GM18873 (cell line): ENCODE measurements at regions not wholly inside any gene's neighbourhood (a gene's known extent, or its start where the extent isn't known, plus 50 kb on each side); places are given as distances from the start of the nearest gene placed in this dataset.
"Not testable (repeated sequence)": the region's sequence is repeated elsewhere in the genome, so short reads cannot be mapped to it uniquely, and the experiment has no call there.

Source experiments
- ATAC-seq: cut with Tn5 transposase; IDR thresholded peaks from one replicate; pipeline ENCODE4 v1.9.1; 2021; ENCODE audit warnings: mild to moderate bottlenecking, moderate library complexity, moderate number of reproducible peaks; ENCODE audit not compliant: unreplicated experiment, low FRiP score

- ATAC-seq = no peak
Measured at GRCh38 chr3:151599103-151599672, 134.5 kb upstream of the AADACL2 start.

- ATAC-seq = no peak
Measured at GRCh38 chr3:151596940-151597339, 136.1 kb upstream of the IGSF10 start.

DNA sequence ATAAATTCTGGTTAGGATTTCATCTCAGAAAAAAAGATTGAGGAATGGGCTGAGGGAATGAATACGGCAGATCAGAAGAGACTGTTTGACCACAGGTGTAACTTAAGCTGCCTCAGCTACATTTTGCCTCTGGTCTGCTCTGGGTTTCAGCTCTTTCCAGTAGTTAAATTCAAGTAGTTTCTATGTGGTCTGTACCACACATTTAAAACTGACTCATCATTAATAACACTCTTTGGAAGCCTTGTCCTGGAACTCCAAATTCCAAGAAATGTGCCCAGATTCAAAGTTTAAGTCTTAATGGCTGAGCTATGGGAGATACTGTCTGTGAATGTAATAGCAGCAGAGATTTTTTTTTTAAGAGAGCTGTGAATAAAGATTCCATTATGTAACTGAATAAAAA lies 133.1 kb upstream of the IGSF10 start:
- no peak for ATAC-seq

GRCh38 chr3:151592287-151592686 lies 131.4 kb upstream of the IGSF10 start:
- no peak for ATAC-seq

DNA sequence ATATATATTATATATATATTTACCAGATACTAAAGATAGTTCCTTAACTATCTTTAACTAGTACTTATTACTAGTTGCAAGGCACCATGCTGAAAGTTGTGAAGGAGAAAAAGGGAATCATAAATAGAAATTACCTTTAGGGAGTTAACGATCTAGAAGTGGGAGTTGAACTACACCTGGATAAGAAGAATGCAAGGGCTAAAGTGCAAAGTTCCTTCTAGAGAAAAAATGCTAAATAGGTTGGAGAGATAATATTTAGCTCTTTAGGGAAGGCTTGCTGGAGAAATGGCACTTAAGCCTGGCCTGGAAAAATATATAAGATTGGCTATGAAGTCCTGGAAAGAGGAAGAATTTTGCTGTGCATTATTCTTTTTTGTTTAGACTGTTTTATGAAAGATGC lies 130.6 kb upstream of the IGSF10 start:
- ATAC-seq = no peak

DNA sequence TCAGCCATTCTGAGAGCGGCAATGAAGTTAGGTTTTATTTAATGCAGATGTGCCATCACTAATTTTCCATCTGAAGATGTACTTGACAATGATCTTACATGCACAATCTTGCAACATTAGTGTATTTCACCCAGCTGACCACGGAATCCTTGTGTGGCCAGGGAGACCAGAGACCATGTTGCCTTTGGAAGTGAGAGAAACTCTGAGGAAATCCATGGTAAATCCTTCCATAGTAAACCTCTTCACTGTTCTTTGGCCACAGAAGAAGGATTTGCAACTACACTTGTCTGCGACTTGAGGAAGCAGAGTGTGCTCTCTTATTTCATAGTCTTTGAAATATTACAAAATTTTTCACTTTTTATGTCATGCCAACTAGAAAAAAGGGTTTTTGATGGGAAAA lies 128.4 kb upstream of the IGSF10 start:
- no peak for ATAC-seq

GRCh38 chr3:151587659-151588058 lies 126.8 kb upstream of the IGSF10 start:
- ATAC-seq = not testable (repeated sequence)

- peak; percentile 60 for ATAC-seq
Measured at GRCh38 chr3:151584566-151584965, 123.7 kb upstream of the IGSF10 start.

DNA sequence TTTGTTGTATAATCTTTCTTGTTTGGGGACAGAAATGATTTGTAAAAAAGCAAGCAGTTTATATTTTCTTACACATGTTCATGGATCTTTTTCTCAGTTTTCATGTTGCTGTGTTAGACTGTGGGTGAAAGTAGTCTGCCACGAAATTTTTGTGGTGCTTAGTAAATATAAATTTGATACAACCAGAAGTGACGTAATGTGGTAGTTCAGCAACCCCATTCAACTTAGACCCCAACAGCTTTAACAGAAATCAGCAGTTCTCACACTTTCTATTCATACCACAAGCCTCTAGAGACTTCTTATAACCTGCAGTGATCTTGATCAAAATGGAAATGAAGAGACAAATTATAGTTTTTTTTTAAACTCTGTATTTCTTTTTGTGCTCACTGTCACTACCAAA lies 120.2 kb upstream of the IGSF10 start:
- ATAC-seq = no peak

DNA sequence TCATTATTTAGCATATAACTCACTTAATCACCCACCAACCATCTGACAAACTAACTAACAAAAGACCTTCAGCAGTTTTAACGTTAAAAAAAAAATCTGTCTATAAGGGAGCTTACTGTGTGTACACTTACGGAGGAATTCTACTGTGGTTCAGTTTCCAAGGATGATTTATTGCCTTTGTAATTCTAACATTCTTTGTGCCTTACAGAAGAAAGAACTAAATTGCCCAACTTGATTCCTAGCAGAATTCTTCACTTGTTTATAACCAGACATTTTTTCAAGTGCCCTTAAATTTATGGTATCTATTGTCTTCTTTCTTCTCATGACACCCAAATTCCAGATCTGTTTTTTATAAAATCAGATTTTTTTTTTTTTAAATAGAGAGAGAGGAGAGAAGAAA lies 119.7 kb upstream of the IGSF10 start:
- ATAC-seq = no peak

- ATAC-seq = no peak
Measured at GRCh38 chr3:151579571-151580270, 118.9 kb upstream of the IGSF10 start.

DNA sequence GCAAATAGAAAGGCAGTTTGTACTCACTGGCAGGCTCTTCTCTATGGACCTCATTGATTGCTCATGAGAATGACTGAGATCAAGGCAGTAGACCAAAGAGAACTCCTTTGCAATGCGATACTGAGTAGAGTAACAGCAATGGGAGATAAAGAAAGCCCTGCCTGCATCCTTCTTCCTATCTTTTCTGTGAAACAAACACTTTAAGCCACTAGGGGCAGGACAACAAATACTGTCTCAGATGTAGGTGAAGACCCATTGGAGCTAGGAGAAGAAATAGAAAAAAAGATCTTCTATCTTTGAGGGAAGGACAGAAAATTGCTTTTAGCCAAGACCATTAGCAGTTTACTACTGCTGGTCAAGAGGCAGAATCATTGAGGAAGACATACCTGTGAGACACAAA lies 117.6 kb upstream of the IGSF10 start:
- no peak for ATAC-seq

- no peak for ATAC-seq
Measured at GRCh38 chr3:151576511-151577137, 115.8 kb upstream of the IGSF10 start.

- no peak for ATAC-seq
Measured at GRCh38 chr3:151568184-151568583, 107.3 kb upstream of the IGSF10 start.

- no peak for ATAC-seq
Measured at GRCh38 chr3:151567477-151567876, 106.6 kb upstream of the IGSF10 start.

GRCh38 chr3:151564261-151564660 lies 103.4 kb upstream of the IGSF10 start:
- ATAC-seq = no peak

- no peak for ATAC-seq
Measured at GRCh38 chr3:151563305-151563704, 102.4 kb upstream of the IGSF10 start.

GRCh38 chr3:151562891-151563290 lies 102.0 kb upstream of the IGSF10 start:
- ATAC-seq = no peak

- no peak for ATAC-seq
Measured at GRCh38 chr3:151561878-151562277, 101.0 kb upstream of the IGSF10 start.

GRCh38 chr3:151560738-151561137 lies 99.9 kb upstream of the IGSF10 start:
- no peak for ATAC-seq

GRCh38 chr3:151559736-151560135 lies 98.9 kb upstream of the IGSF10 start:
- ATAC-seq = no peak

DNA sequence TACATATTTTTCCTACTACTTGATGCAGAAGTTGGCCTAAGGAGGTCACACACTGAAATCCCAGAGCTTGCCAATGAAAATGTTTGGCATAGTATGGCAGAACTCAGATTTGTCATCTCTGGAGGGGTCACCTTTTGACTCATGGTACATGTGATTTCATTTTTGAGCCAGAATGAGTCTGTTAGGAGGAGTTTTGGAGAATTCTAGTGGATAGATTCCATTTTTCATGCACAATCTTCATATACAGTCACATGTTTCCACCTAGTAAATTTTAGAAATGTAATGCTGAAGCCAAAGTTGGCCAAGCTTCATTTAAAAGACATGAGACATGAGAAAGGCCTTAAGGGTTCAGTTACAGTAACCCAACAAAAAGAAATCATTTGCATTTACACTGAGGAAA lies 97.8 kb upstream of the IGSF10 start:
- ATAC-seq = no peak
